ENCODE measurements at regions not wholly inside any gene's neighbourhood (a gene's known extent, or its start where the extent isn't known, plus 50 kb on each side); places are given as distances from the start of the nearest gene placed in this dataset.

DNA sequence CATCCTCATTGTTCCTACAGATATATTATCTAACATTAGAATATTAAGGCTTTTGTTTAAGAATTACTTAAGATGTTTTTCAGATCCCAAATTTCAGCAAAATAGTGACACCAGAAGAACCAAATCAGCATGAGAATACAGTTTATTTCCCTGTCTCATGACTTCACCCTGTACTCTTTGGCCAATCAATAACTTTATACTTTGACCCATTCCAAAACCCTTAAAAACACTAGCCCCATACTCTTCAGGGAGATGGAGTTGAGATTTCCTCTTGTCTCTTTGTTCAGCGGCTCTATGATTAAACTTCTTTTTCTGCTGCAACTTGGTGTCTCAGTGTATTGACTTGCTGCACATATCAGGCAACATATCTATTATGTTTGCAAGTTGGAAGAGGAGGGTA lies 207.7 kb downstream of the ZBBX start:
- no peaks in the 10 kb centered on the region for H3F3A ChIP-seq (ENCODE audit: low read length, unreplicated experiment)
- H3K79me2 ChIP-seq (ENCODE audit: low read length) = no peaks in the 10 kb centered on the region
- no TSS peak for BruUV-seq (replicated peaks)
- no peaks in the 10 kb centered on the region for H3K27me3 ChIP-seq (ENCODE audit: low read length)
- no peak overlapping the region for H2AFZ ChIP-seq (ENCODE audit: low read length)
- TF ChIP-seq EZH2 (IDR thresholded peaks at IDR 0.05; ENCODE audit: low read length, unreplicated experiment) = no peak
- TF ChIP-seq, protein P1, sequence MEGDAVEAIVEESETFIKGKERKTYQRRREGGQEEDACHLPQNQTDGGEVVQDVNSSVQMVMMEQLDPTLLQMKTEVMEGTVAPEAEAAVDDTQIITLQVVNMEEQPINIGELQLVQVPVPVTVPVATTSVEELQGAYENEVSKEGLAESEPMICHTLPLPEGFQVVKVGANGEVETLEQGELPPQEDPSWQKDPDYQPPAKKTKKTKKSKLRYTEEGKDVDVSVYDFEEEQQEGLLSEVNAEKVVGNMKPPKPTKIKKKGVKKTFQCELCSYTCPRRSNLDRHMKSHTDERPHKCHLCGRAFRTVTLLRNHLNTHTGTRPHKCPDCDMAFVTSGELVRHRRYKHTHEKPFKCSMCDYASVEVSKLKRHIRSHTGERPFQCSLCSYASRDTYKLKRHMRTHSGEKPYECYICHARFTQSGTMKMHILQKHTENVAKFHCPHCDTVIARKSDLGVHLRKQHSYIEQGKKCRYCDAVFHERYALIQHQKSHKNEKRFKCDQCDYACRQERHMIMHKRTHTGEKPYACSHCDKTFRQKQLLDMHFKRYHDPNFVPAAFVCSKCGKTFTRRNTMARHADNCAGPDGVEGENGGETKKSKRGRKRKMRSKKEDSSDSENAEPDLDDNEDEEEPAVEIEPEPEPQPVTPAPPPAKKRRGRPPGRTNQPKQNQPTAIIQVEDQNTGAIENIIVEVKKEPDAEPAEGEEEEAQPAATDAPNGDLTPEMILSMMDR (conservative IDR thresholded peaks at IDR 0.05; ENCODE audit: low read depth, low read length) = no peak
- DNase-seq (no peak), ATAC-seq (no peak)
- H3K4me1 ChIP-seq (ENCODE audit: insufficient read depth, low read length) = no peaks in the 10 kb centered on the region
- H3K4me3 ChIP-seq (ENCODE audit: low read length) = no peak overlapping the region
- no peak overlapping the region for H3K27ac ChIP-seq (ENCODE audit: low read length)
- no peaks in the 10 kb centered on the region for H4K20me1 ChIP-seq (ENCODE audit: low read length)
- H3K9ac ChIP-seq (ENCODE audit: low read length) = no peak overlapping the region
- H3K36me3 ChIP-seq (ENCODE audit: low read depth, low read length) = no peaks in the 10 kb centered on the region
- ChIA-PET CTCF (no interaction called here), POLR2A (ENCODE audit: unreplicated experiment) (no interaction called here)
- H3K9me2 ChIP-seq (replicated peaks; ENCODE audit: low read length) = no peaks in the 10 kb centered on the region
- H3K4me2 ChIP-seq (ENCODE audit: low read length) = no peak overlapping the region
- intact Hi-C loops (cut with micrococcal nuclease) = no loop called here
- H3K9me3 ChIP-seq (ENCODE audit: low read length) = 0 out of 2 replicates have a peak, but pooled peaks cover 4% of the 10 kb centered on the region

DNA sequence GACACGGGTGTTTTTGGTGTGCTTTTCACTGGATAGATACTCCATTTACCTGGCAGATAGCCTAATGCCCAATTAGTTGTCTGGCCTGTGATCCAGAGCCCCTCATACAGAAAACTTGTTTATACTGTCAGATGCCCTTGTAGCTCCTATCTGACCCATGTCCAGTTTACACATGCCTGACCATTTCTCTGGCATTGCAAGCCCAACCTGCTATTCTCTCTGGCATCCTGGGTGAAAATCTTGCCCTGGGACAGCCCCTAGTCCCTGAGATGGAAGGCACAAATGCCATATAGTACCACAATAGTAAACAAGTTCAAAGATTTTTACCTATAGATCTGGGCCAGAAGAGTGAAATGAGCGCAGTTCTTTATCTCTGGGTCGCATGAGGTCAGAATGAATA lies 212.6 kb downstream of the ZBBX start:
- Histone ChIP-seq H3K27me3 (ENCODE audit: low read length) (no peaks in the 10 kb centered on the region), H3K9me3 (ENCODE audit: low read length) (no peaks in the 10 kb centered on the region), H3F3A (ENCODE audit: low read length, unreplicated experiment) (no peaks in the 10 kb centered on the region), H3K4me1 (ENCODE audit: insufficient read depth, low read length) (no peaks in the 10 kb centered on the region), H3K36me3 (ENCODE audit: low read depth, low read length) (no peaks in the 10 kb centered on the region), H4K20me1 (ENCODE audit: low read length) (no peaks in the 10 kb centered on the region), H3K4me3 (ENCODE audit: low read length) (no peak overlapping the region), H2AFZ (ENCODE audit: low read length) (no peak overlapping the region), H3K79me2 (ENCODE audit: low read length) (no peaks in the 10 kb centered on the region), H3K4me2 (ENCODE audit: low read length) (no peak overlapping the region), H3K9me2 (replicated peaks; ENCODE audit: low read length) (no peaks in the 10 kb centered on the region), H3K9ac (ENCODE audit: low read length) (no peak overlapping the region), H3K27ac (ENCODE audit: low read length) (no peak overlapping the region)
- intact Hi-C loops (cut with micrococcal nuclease) = no loop called here
- POLR2A ChIA-PET (ENCODE audit: unreplicated experiment) = no interaction called here
- no TSS peak for BruUV-seq (replicated peaks)
- CTCF ChIA-PET = no interaction called here
- no peak for TF ChIP-seq EZH2 (IDR thresholded peaks at IDR 0.05; ENCODE audit: low read length, unreplicated experiment)
- TF ChIP-seq, protein P1 (conservative IDR thresholded peaks at IDR 0.05; ENCODE audit: low read depth, low read length) = no peak
- TF ChIP-seq EZH2phosphoT487 (IDR thresholded peaks at IDR 0.05; ENCODE audit: borderline replicate concordance, low read length) = no peak
- DNase-seq (no peak), ATAC-seq (no peak)

DNA sequence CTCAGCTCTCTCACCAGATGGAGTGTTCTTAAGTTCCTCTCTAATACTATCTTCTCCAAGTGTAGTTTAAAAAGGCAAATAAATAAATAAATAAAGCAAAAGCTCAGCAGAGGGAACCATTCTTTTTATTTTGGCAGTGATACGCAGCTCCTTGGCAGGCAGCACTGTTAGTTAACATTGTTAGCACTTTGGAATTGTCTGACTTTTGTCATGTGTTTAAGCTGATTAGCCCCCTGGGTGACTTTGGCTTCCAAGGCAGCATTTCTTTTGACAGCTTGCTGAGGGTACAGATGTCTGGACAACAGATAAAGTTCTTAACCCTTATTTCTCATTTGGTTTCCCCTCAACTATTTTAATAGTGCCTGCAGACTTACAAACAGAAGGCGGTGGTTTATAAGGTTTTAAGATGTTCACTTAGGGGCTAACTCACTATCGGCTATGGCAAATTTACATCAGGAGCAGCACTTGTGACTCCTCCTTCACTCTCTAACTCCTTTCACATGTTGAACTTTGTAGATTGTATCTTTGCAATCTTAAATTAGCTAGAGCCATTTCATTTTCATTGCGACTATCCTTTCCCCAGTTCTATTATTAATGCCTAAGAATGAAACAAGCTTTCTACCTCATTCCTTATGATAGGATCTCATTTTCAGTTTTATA lies 213.4 kb downstream of the ZBBX start:
- intact Hi-C loops (cut with micrococcal nuclease) = no loop called here
- H3K9me3 ChIP-seq (ENCODE audit: low read length) = no peaks in the 10 kb centered on the region
- no peaks in the 10 kb centered on the region for H3F3A ChIP-seq (ENCODE audit: low read length, unreplicated experiment)
- no peaks in the 10 kb centered on the region for H4K20me1 ChIP-seq (ENCODE audit: low read length)
- no peaks in the 10 kb centered on the region for H3K79me2 ChIP-seq (ENCODE audit: low read length)
- H2AFZ ChIP-seq (ENCODE audit: low read length) = no peak overlapping the region
- POLR2A ChIA-PET (ENCODE audit: unreplicated experiment) = no interaction called here
- H3K27ac ChIP-seq (ENCODE audit: low read length) = no peak overlapping the region
- H3K4me3 ChIP-seq (ENCODE audit: low read length) = no peak overlapping the region
- TF ChIP-seq, protein P1 (conservative IDR thresholded peaks at IDR 0.05; ENCODE audit: low read depth, low read length) = no peak
- TF ChIP-seq EZH2phosphoT487 (IDR thresholded peaks at IDR 0.05; ENCODE audit: borderline replicate concordance, low read length) (no peak), EZH2 (IDR thresholded peaks at IDR 0.05; ENCODE audit: low read length, unreplicated experiment) (no peak)
- no peaks in the 10 kb centered on the region for H3K36me3 ChIP-seq (ENCODE audit: low read depth, low read length)
- ATAC-seq (no peak), DNase-seq (no peak)
- no peaks in the 10 kb centered on the region for H3K4me1 ChIP-seq (ENCODE audit: insufficient read depth, low read length)
- CTCF ChIA-PET = no interaction called here
- H3K9me2 ChIP-seq (replicated peaks; ENCODE audit: low read length) = no peaks in the 10 kb centered on the region
- H3K27me3 ChIP-seq (ENCODE audit: low read length) = no peaks in the 10 kb centered on the region
- H3K4me2 ChIP-seq (ENCODE audit: low read length) = no peak overlapping the region
- no TSS peak for BruUV-seq (replicated peaks)
- H3K9ac ChIP-seq (ENCODE audit: low read length) = no peak overlapping the region
